Lower leg skin (tissue), 3 donors: ENCODE measurements at regions not wholly inside any gene's neighbourhood (a gene's known extent, or its start where the extent isn't known, plus 50 kb on each side); places are given as distances from the start of the nearest gene placed in this dataset.

Experiments used
- POLR2A ChIP-seq, 2 donors: fragments of 450-650 bp; IDR thresholded peaks; one replicate each; pipeline ENCODE4 v1.6.1; 2016 to 2017; ENCODE audit warnings: antibody characterized with exemption in 2 of 2, mild to moderate bottlenecking in 1 of 2, moderate library complexity in 1 of 2
- TF ChIP-seq, protein P1 (sequence below), 3 donors: fragments of 450-650 bp; IDR thresholded peaks; one replicate each; pipeline ENCODE4 v1.5.1; 2016; ENCODE audit warnings: antibody characterized with exemption in 3 of 3, mild to moderate bottlenecking in 3 of 3, moderate library complexity in 2 of 3

DNA sequence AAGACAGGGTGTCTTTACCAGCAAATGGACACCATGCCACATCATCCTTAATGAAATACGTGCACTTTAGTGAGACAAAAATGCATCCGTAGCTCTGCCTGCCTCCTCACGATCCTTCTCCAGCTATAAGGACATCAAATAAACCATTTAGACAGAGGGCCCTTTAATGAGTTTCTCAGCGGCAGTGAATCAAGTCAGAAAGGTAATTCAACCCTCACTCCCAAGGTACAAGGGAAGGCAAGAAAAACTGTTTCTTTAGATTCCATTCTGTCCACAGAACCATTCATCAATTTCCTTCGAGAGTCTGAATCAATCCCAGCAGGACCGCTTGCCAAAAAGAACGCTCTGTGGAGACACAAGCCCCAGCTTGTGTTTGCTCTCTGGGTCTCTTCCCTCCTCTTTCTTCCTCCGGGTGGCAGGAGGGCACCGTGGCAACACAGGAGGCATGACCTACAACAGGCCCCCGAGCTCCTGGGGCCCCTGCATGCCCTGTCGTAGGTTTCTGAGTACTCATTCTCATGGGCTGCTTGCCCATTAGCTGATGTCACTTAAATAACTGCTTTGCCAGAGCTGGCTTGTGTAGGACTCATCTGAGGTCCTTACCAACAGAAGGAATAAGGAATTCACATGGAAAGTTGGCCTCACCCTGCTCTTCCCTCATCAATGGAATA lies 297.8 kb upstream of the PRKCQ start:
- TF ChIP-seq, protein P1, sequence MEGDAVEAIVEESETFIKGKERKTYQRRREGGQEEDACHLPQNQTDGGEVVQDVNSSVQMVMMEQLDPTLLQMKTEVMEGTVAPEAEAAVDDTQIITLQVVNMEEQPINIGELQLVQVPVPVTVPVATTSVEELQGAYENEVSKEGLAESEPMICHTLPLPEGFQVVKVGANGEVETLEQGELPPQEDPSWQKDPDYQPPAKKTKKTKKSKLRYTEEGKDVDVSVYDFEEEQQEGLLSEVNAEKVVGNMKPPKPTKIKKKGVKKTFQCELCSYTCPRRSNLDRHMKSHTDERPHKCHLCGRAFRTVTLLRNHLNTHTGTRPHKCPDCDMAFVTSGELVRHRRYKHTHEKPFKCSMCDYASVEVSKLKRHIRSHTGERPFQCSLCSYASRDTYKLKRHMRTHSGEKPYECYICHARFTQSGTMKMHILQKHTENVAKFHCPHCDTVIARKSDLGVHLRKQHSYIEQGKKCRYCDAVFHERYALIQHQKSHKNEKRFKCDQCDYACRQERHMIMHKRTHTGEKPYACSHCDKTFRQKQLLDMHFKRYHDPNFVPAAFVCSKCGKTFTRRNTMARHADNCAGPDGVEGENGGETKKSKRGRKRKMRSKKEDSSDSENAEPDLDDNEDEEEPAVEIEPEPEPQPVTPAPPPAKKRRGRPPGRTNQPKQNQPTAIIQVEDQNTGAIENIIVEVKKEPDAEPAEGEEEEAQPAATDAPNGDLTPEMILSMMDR (IDR thresholded peaks at IDR 0.05), result no peak
- no peak for TF ChIP-seq POLR2A (IDR thresholded peaks at IDR 0.05)
